ENCODE measurements at regions not wholly inside any gene's neighbourhood (a gene's known extent, or its start where the extent isn't known, plus 50 kb on each side); places are given as distances from the start of the nearest gene placed in this dataset.

GRCh38 chr21:38721055-38721454 is 84.7 kb upstream of the ETS2 start:
- no CpG with 5 or more reads among the region's 6 CpGs for WGBS, 2 donors (ENCODE audit: extremely low coverage in 2 of 2, insufficient read length in 2 of 2, insufficient replicate concordance in 1 of 2)
- DNase-seq (ENCODE audit: low spot score) = no peak

GRCh38 chr21:38721958-38722357 is 83.8 kb upstream of the ETS2 start:
- no peak overlapping the region for H3K4ac ChIP-seq (ENCODE audit: low read length)
- no peak overlapping the region for H3K14ac ChIP-seq (ENCODE audit: low read length)
- peaks cover 0 to 10% of the 10 kb centered on the region in 2 donors for H3K9me3 ChIP-seq (replicated peaks in 1 of 2; ENCODE audit: control insufficient read depth in 2 of 2, insufficient read depth in 1 of 2, low read depth in 1 of 2, low read length in 2 of 2)
- H2AK5ac ChIP-seq (ENCODE audit: low read depth, low read length) = no peak overlapping the region
- no peak overlapping the region for H2BK15ac ChIP-seq (ENCODE audit: low read length)
- no peak overlapping the region for H3K4me2 ChIP-seq (ENCODE audit: insufficient read depth, low read length, poor library complexity, severe bottlenecking)
- WGBS, 2 donors (ENCODE audit: extremely low coverage in 2 of 2, insufficient read length in 2 of 2, insufficient replicate concordance in 1 of 2) = no CpG with 5 or more reads among the region's 6 CpGs
- no peak overlapping the region for H4K8ac ChIP-seq (ENCODE audit: low read depth, low read length)
- no peak overlapping the region for H3K27ac ChIP-seq (replicated peaks; ENCODE audit: low read length)
- no peak overlapping the region for H3K9ac ChIP-seq (ENCODE audit: low read depth, low read length, poor library complexity)
- no peak overlapping the region for H2BK12ac ChIP-seq (ENCODE audit: low read length)
- H2AFZ ChIP-seq (ENCODE audit: low read length) = no peak overlapping the region
- H3K79me1 ChIP-seq (ENCODE audit: low read depth, low read length) = no peaks in the 10 kb centered on the region
- H4K91ac ChIP-seq (ENCODE audit: low read depth, low read length, poor library complexity) = no peak overlapping the region
- no peaks in the 10 kb centered on the region for H3K4me1 ChIP-seq (ENCODE audit: control insufficient read depth in 2 of 2, insufficient read depth in 1 of 2, low read depth in 1 of 2, low read length in 2 of 2)
- H2BK5ac ChIP-seq (ENCODE audit: low read length) = no peak overlapping the region
- no peaks in the 10 kb centered on the region for H3K36me3 ChIP-seq (replicated peaks in 1 of 2; ENCODE audit: control insufficient read depth in 2 of 2, insufficient read depth in 2 of 2, low read length in 2 of 2)
- H3K18ac ChIP-seq (ENCODE audit: low read length) = no peak overlapping the region
- H2BK120ac ChIP-seq (ENCODE audit: low read depth, low read length) = no peak overlapping the region
- no peak for DNase-seq (ENCODE audit: low spot score)
- H3K23ac ChIP-seq (ENCODE audit: low read depth, low read length, poor library complexity) = no peak overlapping the region
- H3K4me3 ChIP-seq (ENCODE audit: low read length in 2 of 2) = no peak overlapping the region
- H3K27me3 ChIP-seq (ENCODE audit: control insufficient read depth in 3 of 3, insufficient read depth in 3 of 3, low read depth in 1 of 3, low read length in 3 of 3) = no peaks in the 10 kb centered on the region

More at GRCh38 chr21:38721055-38721454, 84.7 kb upstream of the ETS2 start:
- Histone ChIP-seq H3K4me1 (ENCODE audit: control insufficient read depth in 2 of 2, insufficient read depth in 1 of 2, low read depth in 1 of 2, low read length in 2 of 2) (no peaks in the 10 kb centered on the region), H3K23ac (ENCODE audit: low read depth, low read length, poor library complexity) (no peak overlapping the region), H2BK5ac (ENCODE audit: low read length) (no peak overlapping the region), H4K8ac (ENCODE audit: low read depth, low read length) (no peak overlapping the region), H3K4ac (ENCODE audit: low read length) (no peak overlapping the region), H3K27ac (replicated peaks; ENCODE audit: low read length) (no peak overlapping the region), H4K91ac (ENCODE audit: low read depth, low read length, poor library complexity) (no peak overlapping the region), H3K4me2 (ENCODE audit: insufficient read depth, low read length, poor library complexity, severe bottlenecking) (no peak overlapping the region), H2AFZ (ENCODE audit: low read length) (no peak overlapping the region), H3K79me1 (ENCODE audit: low read depth, low read length) (no peaks in the 10 kb centered on the region), H3K27me3 (ENCODE audit: control insufficient read depth in 3 of 3, insufficient read depth in 3 of 3, low read depth in 1 of 3, low read length in 3 of 3) (no peaks in the 10 kb centered on the region), H2BK15ac (ENCODE audit: low read length) (no peak overlapping the region), H3K4me3 (ENCODE audit: low read length in 2 of 2) (no peak overlapping the region), H3K9me3 (replicated peaks in 1 of 2; ENCODE audit: control insufficient read depth in 2 of 2, insufficient read depth in 1 of 2, low read depth in 1 of 2, low read length in 2 of 2) (peaks cover 0 to 10% of the 10 kb centered on the region in 2 donors), H3K9ac (ENCODE audit: low read depth, low read length, poor library complexity) (no peak overlapping the region), H3K14ac (ENCODE audit: low read length) (no peak overlapping the region), H2BK120ac (ENCODE audit: low read depth, low read length) (no peak overlapping the region), H2BK12ac (ENCODE audit: low read length) (no peak overlapping the region), H2AK5ac (ENCODE audit: low read depth, low read length) (no peak overlapping the region), H3K18ac (ENCODE audit: low read length) (no peak overlapping the region), H3K36me3 (replicated peaks in 1 of 2; ENCODE audit: control insufficient read depth in 2 of 2, insufficient read depth in 2 of 2, low read length in 2 of 2) (no peaks in the 10 kb centered on the region)

- H3K36me3 ChIP-seq (replicated peaks in 1 of 2; ENCODE audit: control insufficient read depth in 2 of 2, insufficient read depth in 2 of 2, low read length in 2 of 2) = no peaks in the 10 kb centered on the region
- no peak overlapping the region for H2AK5ac ChIP-seq (ENCODE audit: low read depth, low read length)
- no peak overlapping the region for H3K18ac ChIP-seq (ENCODE audit: low read length)
- DNase-seq (ENCODE audit: low spot score) = no peak
- H2BK12ac ChIP-seq (ENCODE audit: low read length) = no peak overlapping the region
- WGBS, 2 donors (ENCODE audit: extremely low coverage in 2 of 2, insufficient read length in 2 of 2, insufficient replicate concordance in 1 of 2) = no CpG with 5 or more reads among the region's 5 CpGs
- no peak overlapping the region for H2AFZ ChIP-seq (ENCODE audit: low read length)
- H2BK5ac ChIP-seq (ENCODE audit: low read length) = no peak overlapping the region
- no peak overlapping the region for H2BK15ac ChIP-seq (ENCODE audit: low read length)
- H3K23ac ChIP-seq (ENCODE audit: low read depth, low read length, poor library complexity) = no peak overlapping the region
- no peaks in the 10 kb centered on the region for H3K79me1 ChIP-seq (ENCODE audit: low read depth, low read length)
- no peak overlapping the region for H3K4me3 ChIP-seq (ENCODE audit: low read length in 2 of 2)
- peaks cover 0 to 10% of the 10 kb centered on the region in 2 donors for H3K9me3 ChIP-seq (replicated peaks in 1 of 2; ENCODE audit: control insufficient read depth in 2 of 2, insufficient read depth in 1 of 2, low read depth in 1 of 2, low read length in 2 of 2)
- no peak overlapping the region for H3K4ac ChIP-seq (ENCODE audit: low read length)
- no peak overlapping the region for H3K9ac ChIP-seq (ENCODE audit: low read depth, low read length, poor library complexity)
- no peaks in the 10 kb centered on the region for H3K4me1 ChIP-seq (ENCODE audit: control insufficient read depth in 2 of 2, insufficient read depth in 1 of 2, low read depth in 1 of 2, low read length in 2 of 2)
- no peak overlapping the region for H3K27ac ChIP-seq (replicated peaks; ENCODE audit: low read length)
- H3K27me3 ChIP-seq (ENCODE audit: control insufficient read depth in 3 of 3, insufficient read depth in 3 of 3, low read depth in 1 of 3, low read length in 3 of 3) = no peaks in the 10 kb centered on the region
- no peak overlapping the region for H4K91ac ChIP-seq (ENCODE audit: low read depth, low read length, poor library complexity)
- H4K8ac ChIP-seq (ENCODE audit: low read depth, low read length) = no peak overlapping the region
- no peak overlapping the region for H3K14ac ChIP-seq (ENCODE audit: low read length)
- no peak overlapping the region for H2BK120ac ChIP-seq (ENCODE audit: low read depth, low read length)
- no peak overlapping the region for H3K4me2 ChIP-seq (ENCODE audit: insufficient read depth, low read length, poor library complexity, severe bottlenecking)
These were observed 80.3 kb upstream of the ETS2 start for GRCh38 chr21:38725196-38726157.

- H3K23ac ChIP-seq (ENCODE audit: low read depth, low read length, poor library complexity) = no peak overlapping the region
- H3K79me1 ChIP-seq (ENCODE audit: low read depth, low read length) = no peaks in the 10 kb centered on the region
- no peak overlapping the region for H2BK12ac ChIP-seq (ENCODE audit: low read length)
- no peaks in the 10 kb centered on the region for H3K4me1 ChIP-seq (ENCODE audit: control insufficient read depth in 2 of 2, insufficient read depth in 1 of 2, low read depth in 1 of 2, low read length in 2 of 2)
- H3K4ac ChIP-seq (ENCODE audit: low read length) = no peak overlapping the region
- no peak for DNase-seq (ENCODE audit: low spot score)
- no peak overlapping the region for H2BK15ac ChIP-seq (ENCODE audit: low read length)
- H3K9ac ChIP-seq (ENCODE audit: low read depth, low read length, poor library complexity) = no peak overlapping the region
- H4K8ac ChIP-seq (ENCODE audit: low read depth, low read length) = no peak overlapping the region
- no peak overlapping the region for H2BK120ac ChIP-seq (ENCODE audit: low read depth, low read length)
- no peak overlapping the region for H4K91ac ChIP-seq (ENCODE audit: low read depth, low read length, poor library complexity)
- H3K14ac ChIP-seq (ENCODE audit: low read length) = no peak overlapping the region
- H2BK5ac ChIP-seq (ENCODE audit: low read length) = no peak overlapping the region
- H3K27ac ChIP-seq (replicated peaks; ENCODE audit: low read length) = no peak overlapping the region
- WGBS, 2 donors (ENCODE audit: extremely low coverage in 2 of 2, insufficient read length in 2 of 2, insufficient replicate concordance in 1 of 2) = no CpG with 5 or more reads among the region's 1 CpG
- H3K9me3 ChIP-seq (replicated peaks in 1 of 2; ENCODE audit: control insufficient read depth in 2 of 2, insufficient read depth in 1 of 2, low read depth in 1 of 2, low read length in 2 of 2) = peaks cover 0 to 10% of the 10 kb centered on the region in 2 donors
- no peaks in the 10 kb centered on the region for H3K27me3 ChIP-seq (ENCODE audit: control insufficient read depth in 3 of 3, insufficient read depth in 3 of 3, low read depth in 1 of 3, low read length in 3 of 3)
- no peaks in the 10 kb centered on the region for H3K36me3 ChIP-seq (replicated peaks in 1 of 2; ENCODE audit: control insufficient read depth in 2 of 2, insufficient read depth in 2 of 2, low read length in 2 of 2)
- no peak overlapping the region for H3K4me2 ChIP-seq (ENCODE audit: insufficient read depth, low read length, poor library complexity, severe bottlenecking)
- H2AFZ ChIP-seq (ENCODE audit: low read length) = no peak overlapping the region
- H3K4me3 ChIP-seq (ENCODE audit: low read length in 2 of 2) = no peak overlapping the region
- no peak overlapping the region for H3K18ac ChIP-seq (ENCODE audit: low read length)
- no peak overlapping the region for H2AK5ac ChIP-seq (ENCODE audit: low read depth, low read length)
These were observed 79.2 kb upstream of the ETS2 start for GRCh38 chr21:38726482-38726881.

Measured in neuronal stem cell (in vitro differentiated cells).